Stimulated activated CD4-positive, alpha-beta T cell treated with anti-CD3 and anti-CD28 coated beads, Interleukin-12 subunit alpha, Interleukin-12 subunit beta, amount 100 ng/mL, for 24 hours (primary cell): ENCODE measurements at regions not wholly inside any gene's neighbourhood (a gene's known extent, or its start where the extent isn't known, plus 50 kb on each side); places are given as distances from the start of the nearest gene placed in this dataset.
"Not testable (repeated sequence)": the region's sequence is repeated elsewhere in the genome, so short reads cannot be mapped to it uniquely, and the experiment has no call there.

Experiments used
- DNase-seq, 2 experiments: peaks; one replicate each; pipeline ENCODE4 v3.0.0-alpha.2; 2020; ENCODE audit warnings: low read depth in 2 of 2

GRCh38 chr16:63938661-63939060 is 1183.2 kb downstream of the CDH11 start:
- no peak for DNase-seq

- DNase-seq: no peak
Observed at GRCh38 chr16:63933841-63934240, 1188.0 kb downstream of the CDH11 start.

GRCh38 chr16:63928421-63928820 is 1193.4 kb downstream of the CDH11 start:
- DNase-seq: no peak

GRCh38 chr16:63925221-63925620 is 1196.6 kb downstream of the CDH11 start:
- no peak for DNase-seq

GRCh38 chr16:63922560-63922959 is 1199.3 kb downstream of the CDH11 start:
- no peak for DNase-seq

- DNase-seq: no peak
Observed at GRCh38 chr16:63921737-63922295, 1200.0 kb downstream of the CDH11 start.

GRCh38 chr16:63913290-63913689 is 1208.6 kb downstream of the CDH11 start:
- DNase-seq: no peak

GRCh38 chr16:63907251-63907650 is 1214.6 kb downstream of the CDH11 start:
- no peak for DNase-seq

GRCh38 chr16:63904930-63905329 is 1216.9 kb downstream of the CDH11 start:
- no peak for DNase-seq

- no peak for DNase-seq
Observed at GRCh38 chr16:63904182-63904581, 1217.7 kb downstream of the CDH11 start.

- no peak for DNase-seq
Observed at GRCh38 chr16:63896383-63897109, 1225.3 kb downstream of the CDH11 start.

GRCh38 chr16:63890723-63891122 is 1231.1 kb downstream of the CDH11 start:
- DNase-seq: no peak

- no peak for DNase-seq
Observed at GRCh38 chr16:63890081-63890480, 1231.8 kb downstream of the CDH11 start.

GRCh38 chr16:63883091-63883490 is 1238.8 kb downstream of the CDH11 start:
- DNase-seq: no peak

- DNase-seq: no peak
Observed at GRCh38 chr16:63882576-63882975, 1239.3 kb downstream of the CDH11 start.

GRCh38 chr16:63880948-63881347 is 1240.9 kb downstream of the CDH11 start:
- no peak for DNase-seq

- DNase-seq: no peak
Observed at GRCh38 chr16:63877401-63877800, 1244.5 kb downstream of the CDH11 start.

- DNase-seq: no peak
Observed at GRCh38 chr16:63876103-63876502, 1245.8 kb downstream of the CDH11 start.

GRCh38 chr16:63860700-63861099 is 1261.2 kb downstream of the CDH11 start:
- not testable (repeated sequence) for DNase-seq

- no peak for DNase-seq
Observed at GRCh38 chr16:63856537-63856936, 1265.3 kb downstream of the CDH11 start.

GRCh38 chr16:63850979-63851378 is 1270.9 kb downstream of the CDH11 start:
- DNase-seq: no peak

GRCh38 chr16:63841271-63841670 is 1280.6 kb downstream of the CDH11 start:
- DNase-seq: no peak

GRCh38 chr16:63830061-63830460 is 1291.8 kb downstream of the CDH11 start:
- DNase-seq: no peak

- DNase-seq: no peak
Observed at GRCh38 chr16:63822818-63823217, 1299.0 kb downstream of the CDH11 start.
